Ascending aorta (tissue), 2 donors: ENCODE measurements at regions not wholly inside any gene's neighbourhood (a gene's known extent, or its start where the extent isn't known, plus 50 kb on each side); places are given as distances from the start of the nearest gene placed in this dataset.

Source experiments
- DNase-seq, 2 donors: peaks; one replicate each; pipeline ENCODE4 v3.0.0-alpha.2; 2019; ENCODE audit warnings: low spot score in 2 of 2
- H3K27ac ChIP-seq, 2 donors: fragments of 200-600 bp; sonication (generic); one replicate each; pipeline ENCODE4 v1.5.1; 2016 to 2017; ENCODE audit warnings: mild to moderate bottlenecking in 1 of 2
- H3K27me3 ChIP-seq: fragments of 200-600 bp; sonication (generic); one replicate; pipeline ENCODE4 v1.5.1; 2017
- H3K36me3 ChIP-seq, 2 donors: fragments of 200-600 bp; sonication (generic); one replicate each; pipeline ENCODE4 v1.5.1; 2016
- H3K4me1 ChIP-seq, 2 donors: fragments of 200-600 bp; sonication (generic); one replicate each; pipeline ENCODE4 v1.5.1; 2016 to 2017; ENCODE audit warnings: mild to moderate bottlenecking in 1 of 2
- H3K4me3 ChIP-seq, 2 donors: fragments of 200-600 bp; sonication (generic); one replicate each; pipeline ENCODE4 v1.5.1; 2016 to 2017; ENCODE audit warnings: mild to moderate bottlenecking in 1 of 2
- H3K9me3 ChIP-seq, 2 donors: fragments of 200-600 bp; sonication (generic); one replicate each; pipeline ENCODE4 v1.5.1; 2016
- CTCF ChIP-seq, 3 experiments: fragments of 200-600 bp in 2 of 3; fragments of 450-650 bp in 1 of 3; sonication (generic) in 2 of 3; IDR thresholded peaks; one replicate each; pipeline ENCODE4 v1.5.1; 2016 to 2019; ENCODE audit warnings: antibody characterized with exemption in 3 of 3, mild to moderate bottlenecking in 1 of 3, moderate library complexity in 1 of 3
- intact Hi-C: fragments of 100-400 bp; cut with DNase I; formaldehyde crosslinking; loops from one replicate; pipeline ENCODE4 v1.15.1; 2023

DNA sequence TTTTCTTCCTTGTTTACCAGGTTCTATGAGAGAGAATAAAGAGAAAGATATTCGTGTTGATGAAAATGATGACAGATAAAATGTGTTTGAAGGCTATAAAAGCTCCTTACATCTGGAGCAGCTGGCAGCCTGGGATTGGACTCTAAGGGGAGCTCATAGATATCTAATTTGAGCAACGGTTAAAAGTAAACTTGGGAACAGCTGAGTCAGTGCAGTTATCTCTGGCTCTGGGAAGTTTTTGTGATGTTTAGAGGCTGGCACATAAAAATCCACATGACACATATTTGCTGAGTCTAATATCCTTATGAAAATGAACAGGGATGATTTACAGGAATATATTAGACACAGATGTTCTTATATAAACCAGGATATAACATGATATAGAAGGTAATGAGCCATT, 331.8 kb upstream of the TENM3 start:
- intact Hi-C loops: no loop called here
- no peak for DNase-seq
- Histone ChIP-seq H3K36me3 (no peaks in the 10 kb centered on the region), H3K27me3 (no peaks in the 10 kb centered on the region), H3K9me3 (no peaks in the 10 kb centered on the region), H3K4me1 (no peaks in the 10 kb centered on the region), H3K27ac (no peak overlapping the region), H3K4me3 (no peak overlapping the region)
- no peak for TF ChIP-seq CTCF (IDR thresholded peaks at IDR 0.05)

GRCh38 chr4:181933471-181933870, 309.7 kb upstream of the TENM3 start:
- H3K27ac ChIP-seq: no peak overlapping the region
- intact Hi-C loops: no loop called here
- TF ChIP-seq CTCF (IDR thresholded peaks at IDR 0.05): no peak
- H3K4me3 ChIP-seq: no peak overlapping the region
- H3K27me3 ChIP-seq: no peaks in the 10 kb centered on the region
- no peak for DNase-seq
- H3K9me3 ChIP-seq: no peaks in the 10 kb centered on the region
- no peaks in the 10 kb centered on the region for H3K4me1 ChIP-seq
- no peaks in the 10 kb centered on the region for H3K36me3 ChIP-seq

GRCh38 chr4:181938631-181939030, 304.6 kb upstream of the TENM3 start:
- H3K4me3 ChIP-seq: no peak overlapping the region
- H3K27me3 ChIP-seq: no peaks in the 10 kb centered on the region
- TF ChIP-seq CTCF (IDR thresholded peaks at IDR 0.05): no peak
- intact Hi-C loops: no loop called here
- H3K9me3 ChIP-seq: no peaks in the 10 kb centered on the region
- no peak overlapping the region for H3K27ac ChIP-seq
- no peaks in the 10 kb centered on the region for H3K36me3 ChIP-seq
- no peaks in the 10 kb centered on the region for H3K4me1 ChIP-seq
- no peak for DNase-seq

GRCh38 chr4:181939199-181939945, 303.8 kb upstream of the TENM3 start:
- Histone ChIP-seq H3K27ac (no peak overlapping the region), H3K4me3 (no peak overlapping the region), H3K27me3 (no peaks in the 10 kb centered on the region), H3K9me3 (no peaks in the 10 kb centered on the region), H3K36me3 (no peaks in the 10 kb centered on the region), H3K4me1 (no peaks in the 10 kb centered on the region)
- TF ChIP-seq CTCF (IDR thresholded peaks at IDR 0.05): no peak
- intact Hi-C loops: no loop called here
- no peak for DNase-seq

DNA sequence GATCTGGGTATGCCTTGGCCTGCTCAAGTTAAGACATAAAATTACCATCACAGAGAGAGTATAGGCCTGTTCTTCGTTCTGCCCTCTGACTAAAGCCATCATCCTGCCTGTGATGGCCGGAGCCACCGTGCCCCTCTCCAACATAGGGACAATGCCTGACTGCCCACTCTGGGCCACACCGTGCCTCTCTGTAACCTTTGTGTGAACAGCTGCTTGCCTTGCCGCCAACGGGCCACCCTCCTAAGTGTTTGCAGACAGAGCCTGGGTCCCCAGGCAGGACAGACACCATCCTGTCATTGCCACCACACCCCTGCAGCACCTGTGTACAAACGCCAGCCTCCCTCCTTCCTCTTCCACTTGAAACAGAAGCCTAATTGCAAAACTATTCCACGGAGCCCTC, 298.7 kb upstream of the TENM3 start:
- no peak for DNase-seq
- H3K4me3 ChIP-seq: no peak overlapping the region
- no peaks in the 10 kb centered on the region for H3K27me3 ChIP-seq
- H3K9me3 ChIP-seq: no peaks in the 10 kb centered on the region
- H3K4me1 ChIP-seq: no peaks in the 10 kb centered on the region
- no peaks in the 10 kb centered on the region for H3K36me3 ChIP-seq
- intact Hi-C loops: no loop called here
- H3K27ac ChIP-seq: no peak overlapping the region
- no peak for TF ChIP-seq CTCF (IDR thresholded peaks at IDR 0.05)

DNA sequence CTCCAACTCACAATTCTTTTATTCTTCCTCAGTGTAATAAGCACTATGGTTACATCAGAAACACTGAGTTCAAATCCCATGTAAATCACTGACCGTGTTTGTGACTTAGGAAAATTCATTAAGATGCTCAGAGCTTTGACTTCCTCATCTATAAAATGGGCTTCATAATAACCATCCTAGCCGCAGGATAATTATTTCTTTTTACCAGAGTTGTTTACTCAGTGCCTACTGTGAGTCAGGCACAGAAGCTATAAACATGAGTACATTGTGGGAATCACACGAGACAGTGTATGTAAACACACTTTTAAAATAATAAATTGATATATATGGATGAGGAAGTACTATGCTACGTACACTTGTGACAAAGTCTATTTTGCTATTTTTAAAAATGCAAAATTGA, 296.3 kb upstream of the TENM3 start:
- DNase-seq: no peak
- no peaks in the 10 kb centered on the region for H3K9me3 ChIP-seq
- H3K4me1 ChIP-seq: no peaks in the 10 kb centered on the region
- no peak overlapping the region for H3K27ac ChIP-seq
- no peak for TF ChIP-seq CTCF (IDR thresholded peaks at IDR 0.05)
- no peak overlapping the region for H3K4me3 ChIP-seq
- no peaks in the 10 kb centered on the region for H3K27me3 ChIP-seq
- intact Hi-C loops: no loop called here
- no peaks in the 10 kb centered on the region for H3K36me3 ChIP-seq
